ENCODE measurements at regions not wholly inside any gene's neighbourhood (a gene's known extent, or its start where the extent isn't known, plus 50 kb on each side); places are given as distances from the start of the nearest gene placed in this dataset.

DNA sequence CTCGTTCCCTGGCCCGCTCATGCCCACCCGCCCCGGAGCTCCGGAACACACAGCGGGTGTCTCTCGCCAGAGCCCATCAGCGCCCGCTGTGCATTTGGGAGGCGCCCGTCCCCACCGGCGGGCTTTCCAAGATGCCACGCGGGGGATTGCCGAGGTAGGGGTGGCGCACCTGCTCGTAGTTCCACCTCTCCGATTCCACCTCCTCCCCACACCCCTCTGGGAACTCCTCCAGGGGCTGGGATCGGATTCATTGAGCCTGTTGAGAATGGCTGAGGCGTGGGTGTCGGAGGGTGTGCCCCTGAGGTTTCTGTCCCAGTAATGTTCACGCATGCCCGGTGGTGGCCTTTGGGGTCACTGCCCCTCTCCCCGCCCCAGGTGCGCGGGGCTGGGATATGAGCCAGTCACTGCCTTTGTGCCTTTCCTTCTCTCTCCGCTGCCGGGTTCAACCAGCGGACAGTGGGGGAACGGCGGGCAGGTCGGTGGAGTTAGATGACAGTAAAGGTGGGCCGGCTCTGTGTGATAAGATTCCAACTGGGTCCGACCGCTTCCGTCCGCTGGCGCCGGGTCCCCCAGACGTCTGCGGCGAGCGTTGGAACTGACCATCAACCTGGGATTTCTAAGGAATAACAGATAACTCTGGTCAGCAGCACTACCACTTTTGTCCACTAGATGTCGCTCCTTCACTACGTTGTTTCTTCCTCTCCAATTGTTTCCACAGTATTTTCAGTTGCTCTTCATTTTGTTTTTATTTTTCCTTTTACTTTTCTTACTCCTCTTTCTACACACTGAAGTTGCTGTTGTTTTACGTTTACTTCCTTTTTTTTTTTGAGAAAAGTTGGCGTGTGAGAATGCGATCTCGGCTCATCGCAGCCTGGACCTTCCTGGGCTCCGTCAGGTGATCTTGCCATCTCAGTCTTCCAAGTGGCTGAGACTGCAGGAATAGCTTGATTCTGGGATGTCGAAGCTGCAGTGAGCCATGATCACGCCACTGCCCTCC, 178.1 kb upstream of the ALG10B start:
- DNase-seq (ENCODE audit: low read depth, low spot score), result peak; percentile 86

DNA sequence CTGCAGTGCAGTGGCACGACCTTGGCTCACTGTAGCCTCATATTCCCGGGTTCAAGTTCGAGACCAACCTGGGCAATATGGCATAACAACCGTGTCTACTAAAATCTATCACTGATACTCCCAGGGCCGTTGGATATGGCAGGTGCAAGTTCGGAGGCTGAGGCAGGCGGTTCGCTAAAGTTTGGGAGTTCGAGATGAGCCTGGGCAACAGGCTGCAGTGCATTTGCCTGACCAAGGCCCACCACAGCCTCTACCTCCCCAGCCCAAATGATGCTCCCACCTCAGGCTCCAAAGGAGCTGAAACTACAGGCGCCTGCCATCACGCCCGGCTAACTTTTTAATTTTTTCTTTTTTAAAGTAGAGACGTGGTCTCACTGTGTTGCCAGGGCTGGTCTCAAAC, 177.1 kb upstream of the ALG10B start:
- no peak for DNase-seq (ENCODE audit: low read depth, low spot score)

DNA sequence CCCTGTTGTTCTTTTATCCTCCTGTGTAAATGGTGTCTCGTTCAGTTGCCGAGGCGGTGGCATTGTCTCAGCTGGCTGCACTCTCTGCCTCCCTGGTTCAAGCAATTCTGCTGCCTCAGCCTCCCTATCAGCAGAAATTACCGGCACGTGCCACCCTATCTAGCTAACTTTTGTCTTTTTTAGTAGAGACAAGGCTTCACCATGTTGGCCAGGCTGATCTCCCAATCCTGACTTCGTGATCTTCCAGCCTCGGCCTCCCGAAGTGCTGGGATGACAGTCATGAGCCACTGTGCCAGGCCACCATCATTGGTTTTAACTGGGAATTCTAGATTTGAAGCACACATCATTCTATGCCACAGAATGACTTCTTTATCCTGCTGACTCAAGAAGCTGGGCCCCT, 175.3 kb upstream of the ALG10B start:
- DNase-seq (ENCODE audit: low read depth, low spot score), result no peak

DNA sequence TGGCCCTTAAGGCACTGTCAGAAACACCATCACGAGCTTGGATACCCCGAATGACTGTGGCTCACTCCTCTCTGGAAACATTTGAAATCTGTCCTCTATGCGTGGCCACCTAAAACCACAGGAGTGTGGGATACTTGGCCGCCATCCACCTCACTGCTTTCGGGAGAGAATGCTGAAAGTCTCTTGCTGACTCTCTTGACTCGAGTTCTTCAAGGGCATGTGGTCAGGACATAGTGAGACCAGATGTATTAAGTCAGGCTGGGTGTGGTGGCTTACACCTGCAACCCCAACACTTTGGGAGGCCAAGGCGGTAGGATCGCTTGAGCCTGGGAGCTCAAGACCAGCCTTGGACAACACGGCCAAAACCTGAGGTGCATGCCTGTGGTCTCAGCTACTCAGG, 174.7 kb upstream of the ALG10B start:
- DNase-seq (ENCODE audit: low read depth, low spot score), result no peak

DNA sequence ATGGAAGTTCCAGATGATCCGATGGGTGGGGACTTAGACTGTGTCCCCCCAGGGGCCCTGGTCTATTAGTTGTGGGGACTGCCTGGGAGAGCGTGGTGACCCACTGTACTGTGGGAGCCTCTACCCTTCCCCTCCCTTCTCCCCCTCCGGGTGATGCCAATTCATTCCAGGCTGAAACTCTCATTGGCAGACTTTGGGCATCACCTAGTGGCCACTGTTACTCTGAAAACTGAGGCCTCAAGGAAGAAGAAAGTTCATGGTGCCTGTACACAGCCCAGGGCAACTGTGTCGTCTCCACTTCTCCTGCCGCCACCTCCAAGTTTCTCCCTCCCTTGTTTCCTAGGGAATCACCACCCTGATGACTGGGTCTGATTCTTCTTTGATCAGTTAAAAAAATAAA, 173.6 kb upstream of the ALG10B start:
- peak; percentile 5 for DNase-seq (ENCODE audit: low read depth, low spot score)

DNA sequence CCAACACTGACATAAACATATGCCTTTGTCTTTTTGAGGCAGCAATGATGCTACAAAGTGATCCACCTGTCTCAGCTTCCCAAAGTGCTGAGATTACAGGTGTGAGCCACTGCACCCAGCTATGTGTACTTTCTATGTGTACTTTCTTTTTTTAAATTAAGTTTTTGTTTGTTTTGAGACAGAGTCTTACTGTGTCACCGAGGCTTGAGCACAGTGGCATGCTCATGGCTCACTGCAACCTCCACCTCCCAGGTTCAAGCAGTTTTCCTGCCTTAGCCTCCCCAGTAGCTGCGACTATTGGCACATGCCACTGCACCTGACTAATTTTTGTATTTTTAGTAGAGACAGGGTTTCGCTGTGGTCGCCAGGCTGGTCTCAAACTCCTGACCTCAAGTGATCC, 172.5 kb upstream of the ALG10B start:
- DNase-seq (ENCODE audit: low read depth, low spot score), result no peak

DNA sequence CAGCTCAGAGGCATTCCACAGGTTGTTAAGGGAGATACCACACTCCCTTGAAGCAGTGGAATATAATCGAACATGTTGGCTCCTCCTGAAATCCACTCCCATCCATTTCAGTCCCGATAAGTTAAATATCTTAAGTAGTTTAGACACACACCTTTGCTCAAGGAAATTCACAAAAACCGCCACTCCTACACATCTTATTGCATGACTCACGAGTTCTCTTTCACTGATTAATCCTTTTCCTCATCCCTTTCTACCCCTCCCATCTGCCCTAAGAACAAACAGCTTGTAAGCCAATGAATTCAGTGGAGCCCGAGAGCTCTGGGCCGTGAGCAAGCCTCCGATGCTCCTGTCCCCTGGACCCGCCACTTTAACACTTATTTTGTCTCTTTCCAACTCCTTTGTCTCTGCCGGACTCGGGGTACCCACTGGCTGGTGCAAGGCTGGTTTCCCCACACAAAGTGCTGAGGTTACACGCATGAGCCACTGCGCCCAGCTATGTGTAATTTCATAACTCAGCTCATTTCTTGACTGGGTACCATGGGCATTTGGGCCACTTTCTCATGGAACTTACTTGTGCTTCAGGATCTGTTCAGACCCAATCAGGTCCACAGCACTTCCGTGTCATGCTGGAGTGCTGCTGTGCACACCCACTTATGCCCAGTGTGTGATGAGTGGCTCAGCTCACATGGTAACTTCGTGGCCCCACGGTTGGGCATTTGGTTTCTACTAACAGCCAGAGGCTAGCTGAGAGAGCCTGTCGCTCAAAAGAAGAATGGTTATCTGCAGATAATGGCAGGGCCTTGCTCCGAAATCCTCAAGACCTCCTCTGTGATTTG, 171.8 kb upstream of the ALG10B start:
- no peak for DNase-seq (ENCODE audit: low read depth, low spot score)

DNA sequence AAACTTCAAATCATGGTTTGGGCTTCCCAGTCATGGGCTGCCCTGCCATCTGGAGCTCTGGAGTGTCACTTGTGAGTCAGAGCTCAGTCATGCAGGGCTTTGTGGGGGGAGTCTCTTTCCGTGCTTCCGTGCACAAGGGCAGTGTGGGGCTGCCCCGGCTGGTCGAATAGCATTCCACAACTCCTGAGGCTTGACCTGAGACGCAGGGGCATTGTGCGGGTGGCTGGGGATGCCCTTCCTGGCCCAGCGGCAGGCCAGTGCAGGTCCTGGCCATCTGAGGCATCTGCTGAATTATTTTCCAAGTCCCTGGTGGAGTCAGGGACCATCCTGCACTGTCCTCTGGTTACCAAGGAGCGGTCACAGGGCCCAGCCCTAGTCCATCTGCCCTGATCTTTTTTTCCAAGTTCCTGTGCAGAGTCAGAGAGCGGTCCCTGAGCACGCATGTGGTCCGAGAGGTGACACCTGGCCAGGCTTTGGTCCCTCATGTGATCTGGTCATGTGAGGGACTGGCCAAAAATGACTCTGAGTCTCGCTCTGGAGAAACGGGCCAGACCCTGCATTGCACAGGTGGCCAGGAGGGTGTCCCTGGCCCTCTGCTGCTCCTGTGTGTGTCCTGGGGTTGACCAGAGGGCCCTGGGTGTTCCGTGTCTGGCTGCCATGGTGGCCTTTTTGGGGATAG, 167.0 kb upstream of the ALG10B start:
- peak; percentile 17 for DNase-seq (ENCODE audit: low read depth, low spot score)

DNA sequence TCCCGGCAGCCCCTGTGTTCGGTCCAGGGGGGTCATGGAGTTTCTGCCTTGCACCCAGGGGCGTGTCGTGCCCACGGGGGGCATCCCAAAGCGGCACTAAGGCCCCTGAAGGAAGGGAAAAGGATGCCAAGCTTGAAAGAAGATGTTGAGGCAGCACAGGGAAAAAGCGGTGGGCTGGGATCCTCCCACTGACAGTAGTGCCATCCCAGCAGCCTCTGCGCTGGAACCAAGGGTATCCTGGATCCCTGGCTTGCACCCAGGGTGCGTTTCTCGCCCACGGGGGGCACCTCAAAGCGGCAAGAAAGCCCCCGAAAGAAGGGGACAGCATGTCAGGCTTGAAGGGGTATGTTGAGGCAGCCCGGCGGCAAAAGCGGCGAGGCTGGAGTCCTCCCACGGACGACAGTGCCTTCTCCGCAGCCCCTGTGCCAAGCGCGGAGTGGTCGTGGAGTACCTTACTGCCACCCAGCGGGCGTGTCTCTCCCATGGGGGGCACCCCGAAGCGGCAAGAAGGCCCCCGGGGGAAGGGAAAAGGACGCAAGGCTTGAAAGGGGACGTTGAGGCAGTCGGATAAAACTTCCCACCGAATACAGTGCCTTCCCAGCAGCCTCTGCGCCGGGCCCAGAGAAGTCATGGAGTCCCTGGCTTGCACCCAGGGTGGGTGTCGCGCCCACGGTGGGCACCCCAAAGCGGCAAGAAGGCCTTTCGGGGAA, 164.4 kb upstream of the ALG10B start:
- no peak for DNase-seq (ENCODE audit: low read depth, low spot score)

DNA sequence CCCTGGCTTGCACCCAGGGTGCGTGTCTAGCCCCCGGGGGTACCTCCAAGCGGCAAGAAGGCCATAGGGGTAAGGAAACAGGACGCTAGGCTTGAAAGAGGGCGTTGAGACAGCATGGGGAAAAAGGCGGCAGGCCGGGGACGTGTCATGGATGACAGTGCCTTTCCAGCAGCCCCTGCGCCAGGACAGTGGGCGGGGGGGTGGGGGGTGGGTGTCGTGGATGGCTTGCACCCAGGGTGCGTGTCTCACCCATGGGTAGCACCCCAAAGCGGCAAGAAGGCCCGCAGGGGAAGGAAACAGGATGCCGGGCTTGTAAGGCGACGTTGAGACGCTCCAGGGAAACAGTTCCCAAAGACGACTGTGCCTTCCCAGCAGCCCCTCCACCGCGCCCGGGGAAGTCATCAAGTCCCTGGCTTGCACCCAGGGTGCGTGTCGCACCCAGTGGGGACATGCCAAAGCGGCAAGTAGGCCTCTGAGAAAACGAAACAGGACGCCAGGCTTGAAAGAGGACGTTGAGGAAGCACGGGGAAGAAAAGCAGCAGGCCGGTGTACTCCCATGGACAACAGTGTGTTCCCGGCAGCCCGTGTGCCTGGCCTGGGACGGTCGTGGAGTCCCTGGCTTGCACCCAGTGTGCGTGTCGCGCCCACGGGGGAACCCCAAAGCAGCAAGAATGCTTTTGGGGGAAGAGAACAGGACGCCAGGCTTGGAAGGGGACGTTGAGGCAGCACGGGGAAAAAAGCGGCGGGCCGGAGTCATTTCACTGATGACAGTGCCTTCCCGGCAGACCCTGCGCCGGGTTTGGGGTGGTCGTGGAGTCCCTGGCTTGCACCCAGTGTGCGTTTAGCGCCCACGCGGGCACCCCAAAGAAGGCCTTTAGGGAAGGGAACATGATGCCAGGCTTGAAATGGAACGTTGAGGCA, 163.5 kb upstream of the ALG10B start:
- DNase-seq (ENCODE audit: low read depth, low spot score), result no peak

DNA sequence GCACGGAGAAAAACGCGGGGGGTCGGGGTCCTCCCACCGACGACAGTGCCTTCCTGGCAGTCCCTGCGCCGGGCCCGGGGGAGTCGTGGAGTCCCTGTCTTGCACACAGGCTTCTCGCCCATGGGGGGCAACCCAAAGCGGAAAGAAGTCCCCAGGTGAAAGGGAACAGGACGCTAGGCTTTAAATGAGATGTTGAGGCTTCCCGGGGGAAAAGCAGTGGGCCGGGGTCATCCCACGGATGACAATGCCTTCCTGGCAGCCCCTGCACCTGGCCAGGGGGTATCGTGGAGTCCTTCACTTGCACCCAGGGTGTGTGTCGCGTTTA, 162.9 kb upstream of the ALG10B start:
- no peak for DNase-seq (ENCODE audit: low read depth, low spot score)

DNA sequence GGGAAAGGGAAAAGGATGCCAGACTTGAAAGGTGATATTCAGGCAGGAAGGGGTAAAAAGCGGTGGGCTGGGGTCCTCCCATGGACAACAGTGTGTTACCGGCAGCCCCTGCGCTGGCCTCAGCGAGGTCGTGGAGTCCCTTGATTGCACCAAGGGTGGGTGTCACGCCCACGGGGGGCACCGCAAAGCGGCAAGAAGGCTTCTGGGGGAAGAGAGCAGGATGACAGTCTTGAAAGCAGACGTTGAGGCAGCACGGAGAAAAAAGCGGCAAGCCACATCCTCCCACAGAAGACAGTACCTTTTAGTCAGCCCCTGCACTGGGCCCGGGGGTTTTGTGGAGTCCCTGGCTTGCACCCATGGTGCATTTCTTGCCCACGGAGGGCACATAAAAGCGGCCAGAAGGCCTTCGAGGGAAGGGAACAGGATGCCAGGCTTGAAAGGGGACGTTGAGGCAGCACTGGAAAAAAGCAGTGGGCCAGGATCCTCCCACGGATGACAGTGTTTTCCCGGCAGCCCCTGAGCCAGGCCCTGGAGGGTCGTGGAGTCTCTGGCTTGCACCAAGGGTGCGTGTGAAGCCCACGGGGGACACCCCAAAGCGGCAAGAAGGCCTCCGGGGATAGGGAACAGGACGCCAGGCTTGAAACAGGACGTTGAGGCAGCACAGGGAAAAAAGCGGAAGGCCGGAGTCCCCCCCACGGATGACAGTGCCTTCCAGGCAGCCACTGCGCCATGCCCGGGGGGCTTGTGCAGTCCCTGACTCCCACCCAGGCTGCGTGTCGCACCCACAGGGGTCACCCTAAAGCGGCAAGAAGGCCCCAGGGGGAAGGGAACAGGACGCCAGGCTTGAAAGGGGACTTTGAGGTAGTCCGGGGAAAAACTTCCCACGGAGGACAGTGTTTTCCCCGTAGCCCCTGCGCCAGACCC, 162.2 kb upstream of the ALG10B start:
- no peak for DNase-seq (ENCODE audit: low read depth, low spot score)

DNA sequence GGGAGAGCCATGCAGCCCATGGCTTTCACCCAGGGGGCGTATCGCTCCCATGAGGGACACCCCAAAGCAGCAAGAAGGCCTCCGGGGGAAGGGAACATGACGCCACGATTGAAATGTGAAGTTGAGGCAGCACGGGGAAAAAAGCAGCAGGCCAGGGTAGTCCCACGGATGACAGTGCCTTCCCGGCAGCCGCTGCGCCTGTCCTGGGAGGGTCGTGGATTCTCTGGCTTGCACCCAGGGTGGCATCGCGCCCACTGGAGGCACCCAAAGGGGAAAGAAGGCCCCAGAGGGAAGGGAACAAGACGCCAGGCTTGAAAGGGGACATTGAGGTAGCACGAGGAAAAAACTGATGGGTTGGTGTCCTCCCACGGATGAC, 161.6 kb upstream of the ALG10B start:
- no peak for DNase-seq (ENCODE audit: low read depth, low spot score)

DNA sequence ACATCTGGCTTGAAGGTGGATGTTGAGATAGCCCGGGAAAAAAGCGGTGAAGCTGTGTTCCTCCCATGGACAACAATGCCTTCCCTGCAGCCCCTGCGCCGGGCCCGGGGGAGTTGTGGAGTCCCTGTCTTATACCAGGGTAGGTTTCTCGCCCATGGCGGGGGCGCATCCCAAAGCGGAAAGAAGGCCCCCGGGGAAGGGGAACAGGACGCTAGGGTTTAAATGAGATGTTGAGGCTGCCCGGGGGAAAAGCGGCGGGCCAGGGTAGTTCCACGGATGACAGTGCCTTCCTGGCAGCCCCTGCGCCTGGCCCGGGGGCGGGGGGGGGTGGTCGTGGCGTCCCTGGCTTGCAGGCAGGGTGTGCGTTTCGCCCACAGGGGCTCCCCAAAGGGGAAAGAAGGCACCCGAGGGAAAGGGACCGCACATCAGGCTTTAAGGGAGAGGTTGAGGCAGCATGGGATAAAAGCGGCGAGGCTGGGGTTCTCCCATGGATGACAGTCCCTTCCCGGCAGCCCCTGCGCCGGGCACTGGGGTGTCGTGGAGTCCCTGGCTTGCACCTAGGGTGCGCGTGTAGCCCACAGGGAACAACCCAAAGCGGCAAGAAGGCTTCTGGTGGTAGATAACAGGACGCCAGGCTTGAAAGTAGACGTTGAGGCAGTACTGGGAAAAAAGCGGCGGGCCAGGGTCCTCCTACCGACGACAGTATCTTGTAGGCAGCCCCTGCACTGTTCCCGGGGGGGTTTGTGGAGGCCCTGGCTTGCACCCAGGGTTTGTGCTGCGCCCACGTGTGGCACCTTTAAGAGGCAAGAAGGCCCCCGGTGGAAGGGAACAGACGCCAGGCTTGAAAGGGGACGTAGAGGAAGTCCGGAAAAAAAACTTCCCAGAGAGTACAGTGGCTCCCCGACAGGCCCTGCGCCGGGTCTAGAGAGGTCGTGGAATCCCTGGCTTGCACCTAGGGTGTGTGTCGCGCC, 160.8 kb upstream of the ALG10B start:
- DNase-seq (ENCODE audit: low read depth, low spot score), result no peak

DNA sequence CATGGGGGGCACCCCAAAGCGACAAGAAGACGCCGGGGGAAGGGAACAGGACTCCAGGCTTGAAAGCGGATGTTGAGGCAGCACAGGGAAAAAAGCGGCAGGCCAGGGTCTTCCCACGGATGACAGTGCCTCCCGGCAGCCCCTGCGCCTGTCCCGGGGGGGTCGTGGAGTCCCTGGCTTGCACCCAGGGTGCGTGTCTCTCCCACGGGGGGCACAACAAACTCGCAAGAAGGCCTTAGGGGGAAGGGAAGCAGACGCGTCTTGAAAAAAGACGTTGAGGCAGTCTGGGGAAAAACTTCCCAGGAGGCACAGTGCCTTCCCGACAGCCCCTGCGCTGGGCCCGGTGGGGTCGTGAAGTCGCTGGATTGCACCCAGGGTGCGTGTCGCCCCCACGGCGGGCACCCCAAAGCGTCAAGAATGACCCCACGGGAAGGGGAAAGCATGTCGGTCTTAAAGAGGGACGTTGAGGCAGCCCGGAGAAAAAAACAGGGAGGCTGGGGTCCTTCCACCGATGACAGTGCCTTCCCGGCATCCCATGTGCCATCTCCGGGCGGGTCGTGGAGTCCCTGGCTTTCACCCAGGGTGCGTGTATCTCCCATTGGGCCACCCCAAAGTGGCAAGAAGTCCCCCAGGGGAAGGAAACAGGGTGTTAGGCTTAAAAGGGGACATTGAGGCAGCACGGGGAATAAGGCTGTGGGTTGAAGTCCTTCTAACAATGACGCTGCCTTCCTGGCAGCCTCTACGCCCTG, 159.9 kb upstream of the ALG10B start:
- no peak for DNase-seq (ENCODE audit: low read depth, low spot score)

DNA sequence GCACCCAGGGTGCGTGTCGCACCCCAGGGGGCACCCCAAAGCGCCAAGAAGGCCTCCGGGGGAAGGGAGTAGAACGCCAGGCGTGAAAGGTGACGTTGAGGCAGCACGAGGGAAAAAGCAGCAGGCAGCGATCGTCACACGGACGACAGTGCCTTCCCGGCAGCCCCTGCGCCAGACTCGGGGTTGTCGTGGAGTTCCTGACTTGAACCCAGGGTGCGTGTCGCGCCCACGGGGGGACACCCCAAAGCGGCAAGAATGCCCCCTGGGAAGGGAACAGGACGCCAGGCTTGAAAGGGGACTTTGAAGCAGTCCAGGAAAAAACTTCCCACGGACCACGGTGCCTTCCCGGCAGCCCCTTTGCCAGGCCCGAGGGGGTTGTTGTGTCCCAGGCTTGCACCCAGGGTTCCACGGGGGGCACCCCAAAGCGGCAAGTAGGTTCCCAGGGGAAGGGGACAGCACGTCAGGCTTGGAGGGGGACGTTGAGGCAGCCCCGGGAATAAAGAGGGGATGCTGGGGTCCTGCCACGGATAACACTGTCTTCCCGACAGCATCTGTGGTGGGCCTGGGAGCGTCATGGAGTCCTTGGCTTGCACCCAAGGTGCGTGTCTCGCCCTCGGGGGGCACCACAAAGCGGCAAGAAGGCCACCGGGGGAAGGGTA, 159.2 kb upstream of the ALG10B start:
- no peak for DNase-seq (ENCODE audit: low read depth, low spot score)

DNA sequence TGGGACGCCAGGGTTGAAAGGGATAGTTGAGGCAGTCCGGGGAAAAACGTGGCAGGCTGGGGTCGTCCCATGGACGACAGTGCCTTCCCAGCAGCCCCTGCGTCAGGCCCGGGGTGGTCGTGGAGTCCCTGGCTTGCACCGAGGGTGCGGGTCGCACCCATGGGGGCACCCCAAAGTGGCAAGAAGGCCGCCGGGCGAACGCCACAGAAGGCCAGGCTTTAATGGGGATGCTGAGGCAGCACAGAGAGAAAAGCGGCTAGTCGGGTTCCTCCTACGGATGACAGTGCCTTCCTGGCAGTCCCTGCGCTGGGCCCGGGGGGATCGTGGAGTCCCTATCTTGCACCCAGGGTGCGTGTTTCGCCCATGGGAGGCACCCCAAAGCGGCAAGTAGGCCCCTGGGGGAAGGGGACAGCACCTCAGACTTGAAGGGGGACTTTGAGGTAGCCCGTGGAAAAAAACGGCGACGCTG, 158.6 kb upstream of the ALG10B start:
- DNase-seq (ENCODE audit: low read depth, low spot score), result no peak
